IMR-90 (cell line): ENCODE measurements at regions not wholly inside any gene's neighbourhood (a gene's known extent, or its start where the extent isn't known, plus 50 kb on each side); places are given as distances from the start of the nearest gene placed in this dataset.

Experiments used
- ATAC-seq: fragments of 200-7000 bp; cut with Tn5 transposase; 2 replicates; pipeline ENCODE4 v1.9.1; 2020; ENCODE audit warnings: low read depth, mild to moderate bottlenecking, moderate library complexity
- BruUV-seq: library from RNA; stranded (reverse); fragments of 400-500 nt; replicated peaks from 2 replicates; lab custom pipeline; 2021; lab: Mats Ljungman, UMichigan
- CTCF ChIA-PET: fragments of 300-600 bp; formaldehyde crosslinking; extraction: SDS; loops from one replicate; lab custom pipeline; 2021; ENCODE audit warnings: antibody characterized with exemption; lab: Yijun Ruan, JAX
- POLR2A ChIA-PET: fragments of 300-600 bp; sonication (Branson Sonifier 250); formaldehyde crosslinking; loops from one replicate; lab custom pipeline; 2022; ENCODE audit warnings: antibody characterized with exemption; ENCODE audit not compliant: unreplicated experiment; lab: Charles Lee
- DNase-seq: peaks from one replicate; pipeline ENCODE4 v3.0.0; 2013
- H2AFZ ChIP-seq: replicated peaks from 2 replicates; pipeline ENCODE3; 2013; ENCODE audit warnings: low read length, mild to moderate bottlenecking; ENCODE audit not compliant: poor library complexity
- H2AK5ac ChIP-seq: 2 replicates; pipeline ENCODE4 v1.6.1; 2013; ENCODE audit warnings: low read depth, low read length, inconsistent platforms
- H2AK9ac ChIP-seq: replicated peaks from 2 replicates; pipeline ENCODE3; 2013; ENCODE audit warnings: mild to moderate bottlenecking, low read depth, low read length, moderate library complexity; ENCODE audit not compliant: poor library complexity
- H2BK120ac ChIP-seq: 2 replicates; pipeline ENCODE4 v1.6.1; 2013; ENCODE audit warnings: low read depth, low read length, inconsistent platforms
- H2BK15ac ChIP-seq: 3 replicates; pipeline ENCODE4 v1.6.1; 2013; ENCODE audit warnings: low read depth, low read length, inconsistent platforms
- H2BK20ac ChIP-seq: 2 replicates; pipeline ENCODE4 v1.6.1; 2013; ENCODE audit warnings: low read depth, mild to moderate bottlenecking, inconsistent platforms, low read length, moderate library complexity
- H2BK5ac ChIP-seq: 2 replicates; pipeline ENCODE4 v1.6.1; 2013; ENCODE audit warnings: mild to moderate bottlenecking, low read depth, low read length, inconsistent platforms; ENCODE audit not compliant: poor library complexity, severe bottlenecking
- H3K14ac ChIP-seq: replicated peaks from 2 replicates; pipeline ENCODE4 v1.6.1; 2013; ENCODE audit warnings: low read depth, low read length, inconsistent platforms
- H3K18ac ChIP-seq: 2 replicates; pipeline ENCODE4 v1.6.1; 2013; ENCODE audit warnings: low read depth, low read length, control low read depth
- H3K23ac ChIP-seq: 2 replicates; pipeline ENCODE4 v1.6.1; 2013; ENCODE audit warnings: low read depth, low read length, inconsistent platforms
- H3K27ac ChIP-seq: 2 replicates; pipeline ENCODE4 v1.5.1; 2013; ENCODE audit warnings: mild to moderate bottlenecking, control low read depth, low read length; ENCODE audit not compliant: insufficient read depth
- H3K27me3 ChIP-seq: 2 replicates; pipeline ENCODE4 v1.6.1; 2013; ENCODE audit warnings: low read length; ENCODE audit not compliant: control insufficient read depth, insufficient read depth
- H3K36me3 ChIP-seq: 2 replicates; pipeline ENCODE4 v1.6.1; 2013; ENCODE audit warnings: low read length, mixed read lengths; ENCODE audit not compliant: control insufficient read depth, insufficient read depth
- H3K4ac ChIP-seq: 2 replicates; pipeline ENCODE4 v1.6.1; 2013; ENCODE audit warnings: low read depth, low read length, inconsistent platforms
- H3K4me1 ChIP-seq: 2 replicates; pipeline ENCODE4 v1.6.1; 2013; ENCODE audit warnings: low read length, mixed read lengths; ENCODE audit not compliant: control insufficient read depth, insufficient read depth
- H3K4me2 ChIP-seq: 2 replicates; pipeline ENCODE4 v1.6.1; 2013; ENCODE audit warnings: low read depth, mild to moderate bottlenecking, control low read depth, low read length, moderate library complexity
- H3K4me3 ChIP-seq: 2 replicates; pipeline ENCODE4 v1.5.1; 2013; ENCODE audit warnings: low read depth, mild to moderate bottlenecking, control low read depth, low read length, moderate library complexity; ENCODE audit not compliant: insufficient read depth
- H3K56ac ChIP-seq: 2 replicates; pipeline ENCODE4 v1.6.1; 2013; ENCODE audit warnings: low read length, inconsistent platforms; ENCODE audit not compliant: insufficient read depth; ENCODE audit errors: extremely low read depth
- H3K79me1 ChIP-seq, 2 experiments: 2 replicates each; pipeline ENCODE4 v1.6.1; 2013; ENCODE audit warnings: low read length in 2 of 2, inconsistent platforms in 1 of 2, low read depth in 1 of 2
- H3K9ac ChIP-seq: 2 replicates; pipeline ENCODE4 v1.6.1; 2013; ENCODE audit warnings: low read depth, low read length, control low read depth
- H3K9me1 ChIP-seq: 2 replicates; pipeline ENCODE4 v1.6.1; 2013; ENCODE audit warnings: low read length, inconsistent platforms; ENCODE audit not compliant: insufficient read depth
- H3K9me3 ChIP-seq: 2 replicates; pipeline ENCODE4 v1.6.1; 2013; ENCODE audit warnings: low read length; ENCODE audit not compliant: control insufficient read depth, insufficient read depth
- H4K20me1 ChIP-seq: 2 replicates; pipeline ENCODE4 v1.6.1; 2013; ENCODE audit warnings: low read length, inconsistent platforms; ENCODE audit not compliant: insufficient read depth
- H4K5ac ChIP-seq: 2 replicates; pipeline ENCODE4 v1.6.1; 2013; ENCODE audit warnings: mild to moderate bottlenecking, low read depth, low read length, control low read depth
- H4K8ac ChIP-seq, 2 experiments: 2 replicates each; pipeline ENCODE4 v1.6.1; 2013; ENCODE audit warnings: low read depth in 2 of 2, low read length in 2 of 2, control low read depth in 1 of 2, inconsistent platforms in 1 of 2
- H4K91ac ChIP-seq: 2 replicates; pipeline ENCODE4 v1.6.1; 2013; ENCODE audit warnings: low read depth, low read length, inconsistent platforms; ENCODE audit not compliant: insufficient read depth
- BHLHE40 ChIP-seq: fragments of 150-350 bp; IDR thresholded peaks from 2 replicates; pipeline ENCODE4 v1.6.1; 2016; ENCODE audit warnings: mild to moderate bottlenecking, low read depth, low read length
- CEBPB ChIP-seq: IDR thresholded peaks from 2 replicates; pipeline ENCODE4 v1.6.1; 2012; ENCODE audit warnings: low read depth, low read length, improper control_type of control experiment
- CHD1 ChIP-seq: IDR thresholded peaks from 2 replicates; pipeline ENCODE4 v1.6.1; 2012; ENCODE audit warnings: low read depth, low read length, improper control_type of control experiment
- FOS ChIP-seq: fragments of 150-350 bp; IDR thresholded peaks from 2 replicates; pipeline ENCODE4 v1.6.1; 2016; ENCODE audit warnings: low read depth, low read length
- MAFK ChIP-seq: IDR thresholded peaks from 2 replicates; pipeline ENCODE4 v1.6.1; 2012; ENCODE audit warnings: low read depth, low read length, improper control_type of control experiment
- MAZ ChIP-seq: IDR thresholded peaks from 2 replicates; pipeline ENCODE4 v1.6.1; 2012; ENCODE audit warnings: low read depth, mild to moderate bottlenecking, low read length, improper control_type of control experiment, moderate library complexity, borderline replicate concordance
- MXI1 ChIP-seq: IDR thresholded peaks from 2 replicates; pipeline ENCODE4 v1.6.1; 2012; ENCODE audit warnings: low read depth, mild to moderate bottlenecking, low read length, moderate library complexity, borderline replicate concordance
- NFE2L2 ChIP-seq: fragments of 150-350 bp; IDR thresholded peaks from 2 replicates; pipeline ENCODE4 v1.6.1; 2016; ENCODE audit warnings: low read depth, mild to moderate bottlenecking, low read length
- POLR2A ChIP-seq: IDR thresholded peaks from 2 replicates; pipeline ENCODE4 v1.6.1; 2012; ENCODE audit warnings: mild to moderate bottlenecking, low read depth, low read length
- RAD21 ChIP-seq: IDR thresholded peaks from 2 replicates; pipeline ENCODE4 v1.6.1; 2012; ENCODE audit warnings: low read length, improper control_type of control experiment
- RCOR1 ChIP-seq: IDR thresholded peaks from 2 replicates; pipeline ENCODE4 v1.6.1; 2012; ENCODE audit warnings: mild to moderate bottlenecking, low read length, improper control_type of control experiment; ENCODE audit not compliant: insufficient replicate concordance
- RFX5 ChIP-seq: IDR thresholded peaks from 2 replicates; pipeline ENCODE4 v1.8.0; 2012; ENCODE audit warnings: low read depth, mild to moderate bottlenecking, low read length, moderate library complexity
- SMC3 ChIP-seq: fragments of 150-350 bp; IDR thresholded peaks from 2 replicates; pipeline ENCODE4 v1.6.1; 2016; ENCODE audit warnings: low read depth, mild to moderate bottlenecking, antibody characterized with exemption, low read length, moderate library complexity
- USF2 ChIP-seq: fragments of 150-350 bp; IDR thresholded peaks from 2 replicates; pipeline ENCODE4 v1.6.1; 2017; ENCODE audit warnings: mild to moderate bottlenecking, antibody characterized with exemption, low read length, low read depth
- WGBS, 2 experiments: methylation state at CpG; one replicate each; pipeline versions ENCODE4 v1.1.5 to v1.1.7; 2013; ENCODE audit warnings: missing lambda C conversion rate in 2 of 2; ENCODE audit not compliant: insufficient read length in 1 of 2; ENCODE audit errors: extremely low coverage in 2 of 2; 5-methylcytosine and 5-hydroxymethylcytosine counted together
- dilution Hi-C: fragments of 300-500 bp; cut with HindIII; formaldehyde crosslinking; loops from one replicate; pipeline ENCODE4 v1.14.3; 2018; ENCODE audit warnings: low sequenced_read_pairs; ENCODE audit not compliant: unreplicated experiment
- in situ Hi-C: fragments of 300-500 bp; cut with MboI; formaldehyde crosslinking; loops from 3 replicates; pipeline ENCODE4 v1.14.3; 2019; ENCODE audit warnings: low sequenced_read_pairs, inconsistent platforms, mixed read lengths
- intact Hi-C: fragments of 100-400 bp; cut with micrococcal nuclease; formaldehyde crosslinking; loops from 2 replicates; pipeline ENCODE4 v1.10.0; 2022
- TF ChIP-seq, protein P1 (sequence below): fragments of 150-350 bp; IDR thresholded peaks from 2 replicates; pipeline ENCODE4 v1.6.1; 2016; ENCODE audit warnings: low read depth, mild to moderate bottlenecking, low read length, moderate library complexity, borderline replicate concordance

DNA sequence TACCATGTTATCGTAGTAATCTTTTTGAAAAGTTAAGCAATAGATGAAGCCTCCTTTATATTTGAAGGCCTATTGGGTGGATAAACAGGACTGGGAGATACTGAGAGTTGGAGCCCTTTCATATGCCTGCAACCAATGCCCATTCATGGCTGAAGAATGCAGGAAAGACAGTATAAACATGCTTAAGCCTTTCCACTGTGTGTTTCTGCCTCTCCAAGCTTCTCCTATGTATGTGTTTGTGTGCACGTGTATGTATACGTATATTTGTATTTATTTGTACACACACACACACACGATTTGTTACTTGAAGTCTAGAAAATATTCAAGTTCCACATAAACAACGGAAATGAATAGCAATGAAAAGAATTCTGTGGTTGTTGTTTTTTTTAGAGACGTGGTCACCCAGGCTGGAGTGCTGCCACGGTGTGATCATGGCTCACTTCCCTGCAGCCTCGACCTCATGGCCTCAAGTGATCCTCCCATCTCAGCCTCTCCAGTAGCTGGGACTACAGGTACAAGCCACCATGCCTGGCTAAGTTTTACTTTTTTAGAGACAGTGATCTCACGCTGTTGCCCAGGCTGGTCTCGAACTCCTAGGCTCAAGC lies 1453.5 kb downstream of the AACS start:
- no peak overlapping the region for H2BK5ac ChIP-seq
- H3K9me3 ChIP-seq = peaks cover 5% of the 10 kb centered on the region; the same call in 1 of the 2 replicates
- H3K27ac ChIP-seq = no peak overlapping the region
- no peak overlapping the region for H2BK20ac ChIP-seq
- no peak overlapping the region for H2AK9ac ChIP-seq
- BruUV-seq = no TSS peak
- no peaks in the 10 kb centered on the region for H4K20me1 ChIP-seq
- H3K56ac ChIP-seq = no peak overlapping the region
- no peak overlapping the region for H3K9ac ChIP-seq
- POLR2A ChIA-PET = no interaction called here
- DNase-seq (no peak), ATAC-seq (no peak)
- H4K91ac ChIP-seq = no peak overlapping the region
- H3K79me1 ChIP-seq = no peaks in the 10 kb centered on the region
- H3K23ac ChIP-seq = no peak overlapping the region
- in situ Hi-C loops = no loop called here
- no peak overlapping the region for H2AK5ac ChIP-seq
- H3K4me2 ChIP-seq = no peak overlapping the region
- no peak overlapping the region for H3K4me3 ChIP-seq
- no CpG with 5 or more reads among the region's 10 CpGs for WGBS, 2 experiments
- no peak overlapping the region for H4K5ac ChIP-seq
- no peaks in the 10 kb centered on the region for H3K36me3 ChIP-seq
- H3K9me1 ChIP-seq = no peaks in the 10 kb centered on the region
- H3K14ac ChIP-seq = no peak overlapping the region
- H3K4ac ChIP-seq = no peak overlapping the region
- intact Hi-C loops = no loop called here
- no peak overlapping the region for H2BK15ac ChIP-seq
- no peak overlapping the region for H2AFZ ChIP-seq
- no peaks in the 10 kb centered on the region for H3K27me3 ChIP-seq
- dilution Hi-C loops = no loop called here
- CTCF ChIA-PET = no interaction called here
- no peaks in the 10 kb centered on the region for H3K4me1 ChIP-seq
- H4K8ac ChIP-seq = no peak overlapping the region
- no peak for TF ChIP-seq RCOR1
- no peak for TF ChIP-seq SMC3
- no peak for TF ChIP-seq FOS
- no peak for TF ChIP-seq CEBPB
- TF ChIP-seq, protein P1, sequence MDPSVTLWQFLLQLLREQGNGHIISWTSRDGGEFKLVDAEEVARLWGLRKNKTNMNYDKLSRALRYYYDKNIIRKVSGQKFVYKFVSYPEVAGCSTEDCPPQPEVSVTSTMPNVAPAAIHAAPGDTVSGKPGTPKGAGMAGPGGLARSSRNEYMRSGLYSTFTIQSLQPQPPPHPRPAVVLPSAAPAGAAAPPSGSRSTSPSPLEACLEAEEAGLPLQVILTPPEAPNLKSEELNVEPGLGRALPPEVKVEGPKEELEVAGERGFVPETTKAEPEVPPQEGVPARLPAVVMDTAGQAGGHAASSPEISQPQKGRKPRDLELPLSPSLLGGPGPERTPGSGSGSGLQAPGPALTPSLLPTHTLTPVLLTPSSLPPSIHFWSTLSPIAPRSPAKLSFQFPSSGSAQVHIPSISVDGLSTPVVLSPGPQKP = no peak
- TF ChIP-seq RAD21 = no peak
- no peak for TF ChIP-seq MXI1
- TF ChIP-seq NFE2L2 = no peak
- TF ChIP-seq BHLHE40 = no peak
- no peak for TF ChIP-seq CHD1
- no peak for TF ChIP-seq RFX5
- no peak for TF ChIP-seq POLR2A
- TF ChIP-seq MAFK = no peak
- no peak for TF ChIP-seq USF2
- TF ChIP-seq MAZ = no peak
- no peak overlapping the region for H2BK120ac ChIP-seq
- H3K18ac ChIP-seq = no peak overlapping the region
